ENCODE measurements at regions not wholly inside any gene's neighbourhood (a gene's known extent, or its start where the extent isn't known, plus 50 kb on each side); places are given as distances from the start of the nearest gene placed in this dataset.
"Not testable (repeated sequence)": the region's sequence is repeated elsewhere in the genome, so short reads cannot be mapped to it uniquely, and the experiment has no call there.

- DNase-seq (ENCODE audit: low read depth) = no peak
These were observed 169.9 kb downstream of the MC4R start for GRCh38 chr18:60202708-60203107.

DNA sequence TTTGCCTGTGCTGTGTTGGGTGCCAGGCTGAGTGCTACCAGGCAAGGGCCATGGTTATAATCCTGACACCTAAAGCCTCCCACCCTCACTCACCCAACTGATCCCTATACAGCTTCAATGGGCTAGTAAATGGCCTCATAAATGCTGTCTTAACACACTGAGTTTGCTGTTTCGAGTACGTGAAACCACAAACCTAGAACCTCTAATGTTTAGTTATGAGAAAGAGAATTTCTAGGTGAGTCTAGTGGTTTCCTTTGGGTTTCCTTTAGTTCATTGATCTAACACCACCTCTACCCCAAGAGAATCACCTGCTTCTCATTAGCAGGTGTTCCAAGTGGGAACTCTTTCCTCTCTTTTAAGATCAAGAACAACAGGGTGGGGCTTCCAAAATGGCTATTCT, 172.0 kb downstream of the MC4R start:
- no peak for DNase-seq (ENCODE audit: low read depth)

GRCh38 chr18:60199505-60199904, 173.1 kb downstream of the MC4R start:
- DNase-seq (ENCODE audit: low read depth) = no peak

DNA sequence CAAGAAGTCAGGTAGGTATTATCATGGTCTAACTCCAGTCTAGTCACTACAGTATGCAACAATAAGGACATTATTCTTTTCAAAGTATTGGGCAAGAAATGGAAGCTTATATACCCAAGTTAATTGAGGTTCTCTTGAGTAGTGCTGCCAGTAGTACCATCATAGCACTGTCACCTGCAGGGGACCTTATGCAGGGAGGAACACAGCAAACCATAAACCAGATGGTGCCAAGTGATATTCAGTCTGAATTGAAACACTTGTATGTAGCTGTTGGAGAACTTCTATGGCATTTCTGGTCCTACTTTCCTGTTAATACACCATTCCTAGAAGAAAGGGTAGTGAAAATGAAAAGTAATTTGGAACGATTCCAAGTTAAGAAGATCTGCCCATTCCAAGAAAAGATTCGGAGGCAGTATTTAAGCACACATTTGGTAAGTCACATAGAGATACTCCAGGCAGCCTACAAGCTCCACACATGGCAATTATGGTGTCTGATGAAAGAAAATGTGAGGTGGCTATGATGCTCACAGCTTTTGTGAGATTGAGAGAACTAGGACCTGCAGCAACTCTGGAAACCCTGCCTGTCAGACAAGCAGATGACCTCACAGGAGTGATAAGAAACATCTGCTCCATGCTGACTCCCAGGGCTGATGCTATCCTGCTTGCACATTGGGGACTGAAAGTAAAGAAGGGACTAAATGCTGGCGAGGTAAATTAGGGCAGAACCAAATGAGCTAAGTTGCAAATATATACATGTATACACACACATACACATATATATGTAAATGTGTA, 174.7 kb downstream of the MC4R start:
- DNase-seq (ENCODE audit: low read depth) = no peak

GRCh38 chr18:60196836-60197606, 175.6 kb downstream of the MC4R start:
- no peak for DNase-seq (ENCODE audit: low read depth)

- DNase-seq (ENCODE audit: low read depth) = no peak
These were observed 178.8 kb downstream of the MC4R start for GRCh38 chr18:60193780-60194179.

GRCh38 chr18:60191926-60192325, 180.6 kb downstream of the MC4R start:
- no peak for DNase-seq (ENCODE audit: low read depth)

DNA sequence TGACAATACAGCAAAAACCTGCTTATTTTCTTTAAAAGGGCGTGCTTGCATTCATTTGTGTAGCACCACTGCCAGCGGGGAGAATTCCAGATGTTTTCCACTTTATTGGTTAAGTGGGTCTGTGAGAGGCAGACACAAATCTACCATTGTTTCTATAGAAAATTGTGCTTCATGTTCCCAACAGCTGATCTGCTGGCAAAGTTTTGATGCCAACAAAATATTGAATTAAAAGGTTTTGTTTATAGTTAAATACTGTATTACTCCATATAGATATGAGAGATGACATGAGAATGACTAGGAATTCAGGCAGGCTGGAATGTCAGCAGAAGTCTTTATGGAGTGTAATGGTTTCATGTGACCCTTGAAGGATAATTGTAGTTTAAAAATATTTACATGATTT, 182.7 kb downstream of the MC4R start:
- DNase-seq (ENCODE audit: low read depth) = no peak

GRCh38 chr18:60188958-60189357, 183.6 kb downstream of the MC4R start:
- DNase-seq (ENCODE audit: low read depth) = no peak

- DNase-seq (ENCODE audit: low read depth) = no peak
These were observed 190.4 kb downstream of the MC4R start for GRCh38 chr18:60182223-60182622.

DNA sequence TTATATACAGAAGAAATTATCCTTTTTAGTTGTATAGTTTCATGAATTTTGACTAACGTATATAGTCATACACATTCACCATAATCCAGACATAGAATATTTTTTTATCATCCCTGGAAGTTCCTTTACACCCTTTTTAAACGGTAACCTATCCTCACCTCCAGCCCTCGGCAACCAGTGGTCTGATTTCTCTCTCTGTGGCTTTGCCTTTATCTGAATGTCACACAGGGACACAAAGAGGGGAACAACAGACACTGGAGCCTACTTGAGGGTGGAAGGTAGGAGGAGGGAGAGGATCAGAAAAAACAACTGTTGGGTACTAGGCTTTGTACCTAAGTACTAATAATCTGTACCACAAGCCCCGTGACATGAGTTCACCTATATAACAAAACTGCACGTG, 191.9 kb downstream of the MC4R start:
- no peak for DNase-seq (ENCODE audit: low read depth)

DNA sequence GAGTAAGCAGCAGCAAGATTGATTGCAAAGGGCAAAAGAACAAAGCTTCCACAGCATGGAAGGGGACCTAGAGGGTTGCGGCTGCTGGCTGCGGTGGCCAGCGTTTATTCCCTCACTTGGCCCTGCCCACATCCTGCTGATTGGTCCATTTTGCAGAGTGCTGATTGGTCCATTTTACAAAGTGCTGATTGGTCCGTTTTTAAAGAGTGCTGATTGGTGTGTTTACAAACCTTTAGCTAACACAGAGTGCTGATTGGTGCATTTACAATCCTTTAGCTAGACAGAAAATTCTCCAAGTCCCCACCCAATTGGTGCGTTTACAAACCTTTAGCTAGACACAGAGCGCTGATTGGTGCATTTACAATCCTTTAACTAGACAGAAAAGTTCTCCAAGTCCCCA, 194.4 kb downstream of the MC4R start:
- not testable (repeated sequence) for DNase-seq (ENCODE audit: low read depth)

GRCh38 chr18:60176259-60176658, 196.3 kb downstream of the MC4R start:
- no peak for DNase-seq (ENCODE audit: low read depth)

DNA sequence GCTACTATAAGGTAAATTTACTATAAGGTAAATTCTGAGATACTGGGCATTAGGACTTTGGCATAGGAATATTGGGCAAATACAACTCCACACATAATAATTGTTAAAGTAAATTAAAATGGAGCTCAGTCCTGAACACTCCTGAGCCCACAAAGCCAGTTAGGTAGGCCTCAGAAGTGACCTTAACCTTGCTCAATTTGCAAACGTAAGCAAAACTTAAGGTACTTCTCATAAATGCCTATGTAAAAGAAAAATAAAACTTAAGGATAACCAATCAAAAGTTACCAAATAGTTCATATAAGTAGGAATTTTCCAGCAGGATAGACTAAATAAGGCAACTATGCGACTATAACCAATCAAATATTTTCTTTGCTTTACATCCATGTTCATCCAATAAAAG, 197.7 kb downstream of the MC4R start:
- DNase-seq (ENCODE audit: low read depth) = no peak

- no peak for DNase-seq (ENCODE audit: low read depth)
These were observed 200.5 kb downstream of the MC4R start for GRCh38 chr18:60172030-60172429.

DNA sequence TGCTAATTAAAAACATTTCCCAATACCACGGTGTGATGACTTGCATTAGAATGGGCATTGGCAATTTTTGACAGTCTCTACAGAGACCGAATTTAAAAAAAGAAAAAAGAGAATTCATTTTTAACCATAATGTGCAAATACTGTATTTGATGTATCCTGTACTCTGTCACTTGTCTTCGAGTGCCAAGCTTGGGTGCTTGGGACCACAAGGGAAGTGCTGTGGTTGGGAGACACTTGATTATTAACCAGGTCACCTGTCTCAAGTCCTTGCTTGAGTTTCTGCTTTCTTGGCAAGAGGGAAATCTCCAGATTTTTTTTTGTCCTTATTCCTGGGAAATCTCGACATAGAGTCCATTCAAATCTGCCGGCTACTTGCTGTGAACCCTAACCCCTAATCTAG, 209.0 kb downstream of the MC4R start:
- DNase-seq (ENCODE audit: low read depth) = no peak

DNA sequence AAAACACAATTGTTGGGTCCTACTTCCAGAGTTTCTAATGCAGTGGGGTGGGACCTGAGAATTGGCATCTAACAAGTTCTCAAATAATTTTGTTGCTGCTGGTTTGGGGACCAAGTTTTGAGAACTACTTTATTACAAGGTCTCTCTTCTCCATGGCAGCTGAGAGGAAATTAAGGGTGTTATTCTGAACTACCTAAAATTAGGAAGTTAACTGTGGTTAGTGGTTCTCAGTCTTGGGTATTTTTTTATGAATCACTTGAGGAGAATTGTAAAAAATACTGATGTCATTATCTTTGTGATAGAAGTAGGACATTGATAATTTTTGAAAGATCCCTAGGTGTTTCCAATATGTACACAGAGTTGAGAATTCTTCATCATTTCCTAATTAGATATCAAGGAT, 210.2 kb downstream of the MC4R start:
- DNase-seq (ENCODE audit: low read depth) = no peak

DNA sequence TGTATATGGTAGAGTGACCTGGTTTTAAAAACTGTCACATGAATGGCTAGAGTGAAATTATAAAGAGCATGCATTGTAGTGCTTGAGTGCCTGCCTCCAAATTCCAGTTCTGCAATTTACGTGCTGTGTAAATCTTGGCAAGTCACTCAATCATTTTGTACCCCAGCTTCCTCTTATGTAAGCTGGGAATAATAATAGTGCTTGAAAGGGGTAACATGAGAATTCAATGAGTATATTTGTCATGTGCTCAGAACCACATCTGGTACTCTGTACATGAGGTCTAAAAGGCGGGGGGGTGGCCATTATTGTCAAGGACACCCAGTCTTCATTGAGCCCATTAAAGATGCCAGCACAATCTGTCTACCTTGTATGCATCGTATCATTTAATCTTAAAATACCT, 214.8 kb downstream of the MC4R start:
- DNase-seq (ENCODE audit: low read depth) = no peak

GRCh38 chr18:60153376-60153775, 219.2 kb downstream of the MC4R start:
- no peak for DNase-seq (ENCODE audit: low read depth)

- DNase-seq (ENCODE audit: low read depth) = no peak
These were observed 223.3 kb downstream of the MC4R start for GRCh38 chr18:60149316-60149715.

GRCh38 chr18:60147323-60147722, 225.3 kb downstream of the MC4R start:
- no peak for DNase-seq (ENCODE audit: low read depth)

DNA sequence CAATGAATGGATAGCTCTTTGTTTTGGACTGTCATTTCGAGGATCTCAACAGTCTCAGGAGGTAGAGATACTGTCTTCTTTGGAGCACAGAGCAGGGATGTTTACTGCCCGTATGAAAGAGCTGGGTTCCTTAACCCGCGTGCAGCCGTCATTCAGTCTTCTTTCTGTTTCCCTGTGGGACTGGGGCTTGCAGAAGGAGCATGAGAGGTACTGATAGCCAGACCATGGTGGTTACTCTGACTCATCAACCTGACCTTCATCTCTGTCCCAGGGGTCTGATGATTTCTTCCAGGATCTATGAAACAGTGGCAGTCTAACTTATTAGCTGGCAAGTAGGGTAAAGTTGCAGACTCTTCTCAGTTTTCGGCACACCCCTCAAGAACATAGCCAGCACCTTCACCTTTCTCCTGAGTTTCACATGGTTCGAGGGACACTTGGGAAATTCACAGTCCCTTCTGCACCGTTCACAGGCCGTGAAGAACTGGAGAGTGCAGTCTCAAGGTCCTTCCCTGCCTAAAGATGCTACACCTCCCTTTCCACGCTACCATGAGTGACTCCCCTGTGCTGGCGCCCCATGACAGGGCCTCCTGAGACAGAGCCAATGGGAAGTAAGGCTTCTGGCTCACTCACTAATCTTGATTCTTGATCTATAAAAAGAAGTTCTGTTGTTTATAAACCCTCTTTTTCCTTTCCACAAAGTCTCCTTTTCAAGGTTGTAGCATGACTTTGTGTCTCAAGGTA, 226.2 kb downstream of the MC4R start:
- no peak for DNase-seq (ENCODE audit: low read depth)

DNA sequence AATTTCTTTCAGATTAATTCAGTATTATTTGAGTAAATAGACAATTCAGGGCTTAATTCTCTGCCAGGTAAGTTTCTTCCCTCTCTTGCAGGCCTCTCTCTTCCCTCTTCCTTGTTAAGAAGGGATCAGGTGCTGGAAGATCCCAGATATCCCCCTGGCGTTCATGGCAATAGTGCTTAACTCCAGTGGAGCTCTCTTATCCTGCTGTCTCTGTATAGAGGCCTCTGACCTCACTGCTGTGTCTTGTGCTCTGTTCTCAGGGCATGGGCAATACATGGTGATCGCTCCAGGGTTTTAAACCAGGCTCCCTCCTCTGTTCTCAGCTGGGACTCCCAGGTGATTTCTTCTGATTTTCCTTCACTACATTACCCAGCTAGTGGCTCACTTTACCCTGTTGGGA, 226.8 kb downstream of the MC4R start:
- DNase-seq (ENCODE audit: low read depth) = no peak
